Astrocyte (in vitro differentiated cells and primary cell): ENCODE measurements at regions not wholly inside any gene's neighbourhood (a gene's known extent, or its start where the extent isn't known, plus 50 kb on each side); places are given as distances from the start of the nearest gene placed in this dataset.

Experiments
- DNase-seq: peaks from one replicate; pipeline ENCODE4 v3.0.0-alpha.2; 2010; ENCODE audit warnings: low read depth
- FAIRE-seq: peaks from 2 replicates; lab custom pipeline; 2011; peaks lifted over from hg19 to GRCh38; lab: Jason Lieb, UNC
- H2AFZ ChIP-seq: 2 replicates; pipeline ENCODE4 v1.6.0; 2012; ENCODE audit warnings: low read depth, low read length, inconsistent platforms
- H3K27ac ChIP-seq: 2 replicates; pipeline ENCODE4 v1.5.1; 2011; ENCODE audit warnings: low read depth, low read length, inconsistent platforms
- H3K27me3 ChIP-seq: 2 replicates; pipeline ENCODE4 v1.6.0; 2011; ENCODE audit warnings: low read length, inconsistent platforms; ENCODE audit not compliant: insufficient read depth
- H3K36me3 ChIP-seq: 2 replicates; pipeline ENCODE4 v1.5.1; 2011; ENCODE audit warnings: low read length, inconsistent platforms; ENCODE audit not compliant: insufficient read depth
- H3K4me1 ChIP-seq: 2 replicates; pipeline ENCODE4 v1.5.1; 2011; ENCODE audit warnings: low read length, inconsistent platforms; ENCODE audit not compliant: insufficient read depth
- H3K4me2 ChIP-seq: 2 replicates; pipeline ENCODE4 v1.6.0; 2012; ENCODE audit warnings: low read length, inconsistent platforms
- H3K4me3 ChIP-seq: 2 replicates; pipeline ENCODE4 v1.5.1; 2011; ENCODE audit warnings: low read depth, mild to moderate bottlenecking, low read length, inconsistent platforms; ENCODE audit not compliant: insufficient read depth
- H3K79me2 ChIP-seq: 2 replicates; pipeline ENCODE4 v1.6.0; 2012; ENCODE audit warnings: mild to moderate bottlenecking, low read length, inconsistent platforms; ENCODE audit not compliant: insufficient read depth
- H3K9ac ChIP-seq: 2 replicates; pipeline ENCODE4 v1.6.0; 2012; ENCODE audit warnings: mild to moderate bottlenecking, low read length, inconsistent platforms
- H3K9me3 ChIP-seq: 2 replicates; pipeline ENCODE4 v1.5.1; 2012; ENCODE audit warnings: low read depth, mild to moderate bottlenecking, low read length, inconsistent platforms; ENCODE audit not compliant: insufficient read depth
- H4K20me1 ChIP-seq: 2 replicates; pipeline ENCODE4 v1.6.0; 2012; ENCODE audit warnings: low read length, inconsistent platforms; ENCODE audit not compliant: insufficient read depth
- H3K27ac Mint-ChIP-seq: one replicate; pipeline ENCODE4 v1.8.0; 2021; ENCODE audit warnings: mild to moderate bottlenecking, mixed read lengths; ENCODE audit not compliant: unreplicated experiment
- H3K27me3 Mint-ChIP-seq: one replicate; pipeline ENCODE4 v1.8.0; 2021; ENCODE audit warnings: low read depth, mixed read lengths; ENCODE audit not compliant: unreplicated experiment
- H3K36me3 Mint-ChIP-seq: one replicate; pipeline ENCODE4 v1.8.0; 2021; ENCODE audit warnings: low read depth, mixed read lengths; ENCODE audit not compliant: unreplicated experiment
- H3K4me1 Mint-ChIP-seq: one replicate; pipeline ENCODE4 v1.8.0; 2021; ENCODE audit warnings: low read depth, mixed read lengths; ENCODE audit not compliant: unreplicated experiment
- H3K4me3 Mint-ChIP-seq: one replicate; pipeline ENCODE4 v1.8.0; 2021; ENCODE audit warnings: mild to moderate bottlenecking, moderate library complexity, mixed read lengths; ENCODE audit not compliant: unreplicated experiment
- H3K9me3 Mint-ChIP-seq: one replicate; pipeline ENCODE4 v1.8.0; 2021; ENCODE audit warnings: mild to moderate bottlenecking, mixed read lengths; ENCODE audit not compliant: unreplicated experiment
- EZH2 ChIP-seq: IDR thresholded peaks from 2 replicates; pipeline ENCODE4 v1.6.1; 2012; ENCODE audit warnings: mild to moderate bottlenecking, low read length, inconsistent platforms; ENCODE audit not compliant: insufficient read depth
- TF ChIP-seq, protein P1 (sequence below): IDR thresholded peaks from 2 replicates; pipeline ENCODE4 v1.5.1; 2011; ENCODE audit warnings: low read depth, mild to moderate bottlenecking, inconsistent platforms, low read length, moderate library complexity; ENCODE audit not compliant: insufficient read depth

DNA sequence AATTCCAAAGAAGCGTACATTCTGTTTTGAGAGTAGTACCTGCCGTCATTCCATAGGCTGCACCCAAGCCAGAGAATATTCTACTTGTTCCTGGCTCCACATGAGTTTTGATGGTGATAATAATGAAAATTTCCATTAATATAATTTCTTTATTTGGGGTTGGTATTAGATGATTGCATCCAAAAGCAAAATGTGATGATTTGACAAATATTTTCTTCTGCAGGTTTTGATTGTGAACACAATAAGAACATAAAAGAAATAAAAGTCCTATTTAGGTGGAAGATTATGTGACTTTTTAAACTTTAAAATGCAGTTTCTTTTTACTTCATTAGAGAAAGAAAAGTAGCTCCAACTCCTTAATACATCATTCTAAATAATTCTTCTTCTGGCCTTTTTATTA lies 284.8 kb upstream of the FMN2 start:
- no peaks in the 10 kb centered on the region for H4K20me1 ChIP-seq
- no peaks in the 10 kb centered on the region for H3K9me3 Mint-ChIP-seq
- no peaks in the 10 kb centered on the region for H3K79me2 ChIP-seq
- no peaks in the 10 kb centered on the region for H3K9me3 ChIP-seq
- H3K27me3 ChIP-seq: no peaks in the 10 kb centered on the region
- H3K4me1 Mint-ChIP-seq: peaks cover 9% of the 10 kb centered on the region
- TF ChIP-seq EZH2: no peak
- TF ChIP-seq, protein P1, sequence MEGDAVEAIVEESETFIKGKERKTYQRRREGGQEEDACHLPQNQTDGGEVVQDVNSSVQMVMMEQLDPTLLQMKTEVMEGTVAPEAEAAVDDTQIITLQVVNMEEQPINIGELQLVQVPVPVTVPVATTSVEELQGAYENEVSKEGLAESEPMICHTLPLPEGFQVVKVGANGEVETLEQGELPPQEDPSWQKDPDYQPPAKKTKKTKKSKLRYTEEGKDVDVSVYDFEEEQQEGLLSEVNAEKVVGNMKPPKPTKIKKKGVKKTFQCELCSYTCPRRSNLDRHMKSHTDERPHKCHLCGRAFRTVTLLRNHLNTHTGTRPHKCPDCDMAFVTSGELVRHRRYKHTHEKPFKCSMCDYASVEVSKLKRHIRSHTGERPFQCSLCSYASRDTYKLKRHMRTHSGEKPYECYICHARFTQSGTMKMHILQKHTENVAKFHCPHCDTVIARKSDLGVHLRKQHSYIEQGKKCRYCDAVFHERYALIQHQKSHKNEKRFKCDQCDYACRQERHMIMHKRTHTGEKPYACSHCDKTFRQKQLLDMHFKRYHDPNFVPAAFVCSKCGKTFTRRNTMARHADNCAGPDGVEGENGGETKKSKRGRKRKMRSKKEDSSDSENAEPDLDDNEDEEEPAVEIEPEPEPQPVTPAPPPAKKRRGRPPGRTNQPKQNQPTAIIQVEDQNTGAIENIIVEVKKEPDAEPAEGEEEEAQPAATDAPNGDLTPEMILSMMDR: no peak
- FAIRE-seq (no peak), DNase-seq (no peak)
- no peak overlapping the region for H3K27ac ChIP-seq
- H3K36me3 Mint-ChIP-seq: no peaks in the 10 kb centered on the region
- no peak overlapping the region for H3K4me2 ChIP-seq
- H3K36me3 ChIP-seq: no peaks in the 10 kb centered on the region
- H2AFZ ChIP-seq: no peak overlapping the region
- H3K4me3 Mint-ChIP-seq: no peak overlapping the region
- no peak overlapping the region for H3K9ac ChIP-seq
- peaks cover 4% of the 10 kb centered on the region for H3K4me1 ChIP-seq
- no peak overlapping the region for H3K4me3 ChIP-seq
- no peak overlapping the region for H3K27ac Mint-ChIP-seq
- H3K27me3 Mint-ChIP-seq: no peaks in the 10 kb centered on the region

DNA sequence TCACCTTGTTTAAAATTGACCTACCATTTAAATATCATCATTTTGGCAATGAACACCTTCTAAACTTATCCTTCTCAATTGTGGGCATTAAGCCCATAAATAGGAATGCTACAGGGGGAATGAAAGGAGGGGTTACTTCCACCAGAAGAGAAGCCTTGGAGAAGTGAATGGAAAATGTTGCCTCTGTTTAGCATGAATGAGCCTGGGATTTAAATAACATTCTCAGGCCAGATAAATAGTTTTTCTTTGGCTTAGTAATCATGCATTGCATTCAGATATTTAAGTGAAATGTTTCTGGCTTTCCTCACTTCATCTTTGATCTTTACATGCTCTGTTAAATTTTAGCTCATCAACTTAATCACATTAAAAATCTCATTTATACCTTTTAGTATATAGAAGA lies 284.3 kb upstream of the FMN2 start:
- Mint-ChIP-seq H3K4me1 (peaks cover 9% of the 10 kb centered on the region), H3K36me3 (no peaks in the 10 kb centered on the region), H3K9me3 (no peaks in the 10 kb centered on the region), H3K4me3 (no peak overlapping the region), H3K27ac (no peak overlapping the region), H3K27me3 (no peaks in the 10 kb centered on the region)
- Histone ChIP-seq H3K9ac (no peak overlapping the region), H3K4me3 (no peak overlapping the region), H3K9me3 (no peaks in the 10 kb centered on the region), H3K4me1 (peaks cover 4% of the 10 kb centered on the region), H3K27ac (no peak overlapping the region), H3K4me2 (no peak overlapping the region), H2AFZ (no peak overlapping the region), H3K36me3 (no peaks in the 10 kb centered on the region), H3K79me2 (no peaks in the 10 kb centered on the region), H4K20me1 (no peaks in the 10 kb centered on the region), H3K27me3 (no peaks in the 10 kb centered on the region)
- TF ChIP-seq EZH2: no peak
- TF ChIP-seq, protein P1: no peak
- DNase-seq: no peak
- FAIRE-seq: no peak

DNA sequence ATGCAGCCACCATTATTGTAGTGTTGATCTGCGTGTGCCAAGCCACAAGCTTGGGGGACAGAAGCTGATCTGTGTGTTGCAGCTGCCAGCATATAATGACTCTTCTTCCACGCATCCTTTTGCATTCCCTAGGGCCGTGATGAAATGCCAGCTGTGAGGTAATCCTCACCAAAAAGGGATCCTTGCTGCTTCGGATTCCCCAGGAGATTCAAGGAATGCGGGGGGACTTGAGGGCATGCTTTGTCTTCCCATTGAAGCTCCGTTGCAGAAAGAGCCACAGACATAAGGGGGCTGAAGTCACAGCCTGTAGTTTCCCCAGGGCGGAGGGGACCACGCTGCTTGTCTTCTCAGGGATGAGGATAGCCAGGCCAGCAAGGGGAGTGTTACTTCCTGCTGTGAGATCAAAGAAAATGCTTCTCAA lies 281.6 kb upstream of the FMN2 start:
- no peak overlapping the region for H3K4me3 ChIP-seq
- TF ChIP-seq, protein P1: no peak
- no peak for TF ChIP-seq EZH2
- H3K4me1 ChIP-seq: peaks cover 14% of the 10 kb centered on the region
- no peaks in the 10 kb centered on the region for H3K9me3 Mint-ChIP-seq
- H3K9ac ChIP-seq: no peak overlapping the region
- H3K27ac Mint-ChIP-seq: no peak overlapping the region
- no peaks in the 10 kb centered on the region for H3K27me3 Mint-ChIP-seq
- peaks cover 16% of the 10 kb centered on the region for H3K4me1 Mint-ChIP-seq
- no peaks in the 10 kb centered on the region for H3K79me2 ChIP-seq
- no peak overlapping the region for H3K4me2 ChIP-seq
- no peaks in the 10 kb centered on the region for H3K36me3 Mint-ChIP-seq
- FAIRE-seq (no peak), DNase-seq (peak; percentile 70)
- H3K27ac ChIP-seq: no peak overlapping the region
- H3K27me3 ChIP-seq: no peaks in the 10 kb centered on the region
- no peak overlapping the region for H2AFZ ChIP-seq
- peaks cover 2% of the 10 kb centered on the region for H4K20me1 ChIP-seq
- no peaks in the 10 kb centered on the region for H3K36me3 ChIP-seq
- H3K4me3 Mint-ChIP-seq: no peak overlapping the region
- H3K9me3 ChIP-seq: no peaks in the 10 kb centered on the region
